MCF 10A (cell line): ENCODE measurements at regions not wholly inside any gene's neighbourhood (a gene's known extent, or its start where the extent isn't known, plus 50 kb on each side); places are given as distances from the start of the nearest gene placed in this dataset.

Source experiments
- BruUV-seq: library from RNA; stranded (reverse); fragments of 400-500 nt; replicated peaks from 2 replicates; lab custom pipeline; 2021; lab: Mats Ljungman, UMichigan
- CTCF ChIA-PET: fragments of 300-600 bp; sonication (Branson Sonifier 250); formaldehyde crosslinking; extraction: SDS; loops from one replicate; lab custom pipeline; 2021; ENCODE audit warnings: antibody characterized with exemption, inconsistent platforms; lab: Yijun Ruan, JAX
- POLR2A ChIA-PET: fragments of 300-600, 350-650 bp; sonication (Branson Sonifier 250); formaldehyde crosslinking; extraction: SDS; loops from one replicate; lab custom pipeline; 2020; ENCODE audit warnings: antibody characterized with exemption, inconsistent platforms; lab: Yijun Ruan, JAX
- DNase-seq: peaks from one replicate; pipeline ENCODE4 v3.0.0-alpha.2; 2018; ENCODE audit not compliant: unreplicated experiment
- H3K27ac Mint-ChIP-seq: one replicate; pipeline ENCODE4 v1.8.0; 2022; ENCODE audit warnings: mild to moderate bottlenecking, low read depth, mixed read lengths; ENCODE audit not compliant: unreplicated experiment
- H3K27me3 Mint-ChIP-seq: one replicate; pipeline ENCODE4 v1.8.0; 2022; ENCODE audit warnings: mixed read lengths; ENCODE audit not compliant: insufficient read depth, unreplicated experiment
- H3K36me3 Mint-ChIP-seq: one replicate; pipeline ENCODE4 v1.8.0; 2022; ENCODE audit warnings: mild to moderate bottlenecking, moderate library complexity, mixed read lengths; ENCODE audit not compliant: insufficient read depth, unreplicated experiment
- H3K4me1 Mint-ChIP-seq: one replicate; pipeline ENCODE4 v1.8.0; 2022; ENCODE audit warnings: mixed read lengths; ENCODE audit not compliant: insufficient read depth, unreplicated experiment
- H3K4me3 Mint-ChIP-seq: one replicate; pipeline ENCODE4 v1.8.0; 2022; ENCODE audit warnings: mild to moderate bottlenecking, moderate library complexity, mixed read lengths; ENCODE audit not compliant: unreplicated experiment
- H3K9me3 Mint-ChIP-seq: one replicate; pipeline ENCODE4 v1.8.0; 2022; ENCODE audit warnings: mixed read lengths; ENCODE audit not compliant: unreplicated experiment
- intact Hi-C: fragments of 100-400 bp; cut with micrococcal nuclease; formaldehyde crosslinking; loops from 2 replicates; pipeline ENCODE4 v1.14.1; 2022
- TF ChIP-seq, protein P1 (sequence below): fragments of 200-600 bp; IDR thresholded peaks from one replicate; pipeline ENCODE4 v1.8.0; 2022; ENCODE audit warnings: antibody characterized with exemption, mild to moderate bottlenecking; ENCODE audit not compliant: unreplicated experiment

DNA sequence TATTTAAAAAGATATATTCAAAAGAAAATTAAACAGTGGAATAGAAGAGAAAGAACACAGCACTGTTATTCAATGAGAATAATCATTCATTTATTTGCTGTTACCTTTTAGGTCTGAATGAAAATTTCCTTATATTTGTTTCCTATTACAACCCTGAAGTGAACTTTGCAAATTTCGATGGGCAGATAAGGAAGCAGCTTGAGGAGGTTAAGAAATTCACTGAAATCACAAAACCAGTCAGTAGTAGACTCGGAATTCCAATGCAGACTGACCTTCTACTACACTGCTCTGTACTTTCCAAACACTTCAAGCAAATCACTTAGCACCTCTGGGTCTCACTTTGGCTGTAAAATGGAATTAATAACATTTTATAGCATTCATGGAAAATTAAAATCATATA is 172.0 kb upstream of the TP63 start:
- Mint-ChIP-seq H3K36me3 (no peaks in the 10 kb centered on the region), H3K27ac (peak overlapping the region; percentile 70), H3K4me3 (no peak overlapping the region), H3K27me3 (no peaks in the 10 kb centered on the region), H3K9me3 (peaks cover 13% of the 10 kb centered on the region), H3K4me1 (peaks cover 25% of the 10 kb centered on the region)
- ChIA-PET POLR2A (interaction anchor here (0.9 to 4.1 kb wide), 9 partner anchors 24 to 191 kb away, joined by 3 to 18 read pairs (median 4); no protein-coding TSS in a partner anchor), CTCF (no interaction called here)
- intact Hi-C loops = no loop called here
- DNase-seq = no peak
- TF ChIP-seq, protein P1, sequence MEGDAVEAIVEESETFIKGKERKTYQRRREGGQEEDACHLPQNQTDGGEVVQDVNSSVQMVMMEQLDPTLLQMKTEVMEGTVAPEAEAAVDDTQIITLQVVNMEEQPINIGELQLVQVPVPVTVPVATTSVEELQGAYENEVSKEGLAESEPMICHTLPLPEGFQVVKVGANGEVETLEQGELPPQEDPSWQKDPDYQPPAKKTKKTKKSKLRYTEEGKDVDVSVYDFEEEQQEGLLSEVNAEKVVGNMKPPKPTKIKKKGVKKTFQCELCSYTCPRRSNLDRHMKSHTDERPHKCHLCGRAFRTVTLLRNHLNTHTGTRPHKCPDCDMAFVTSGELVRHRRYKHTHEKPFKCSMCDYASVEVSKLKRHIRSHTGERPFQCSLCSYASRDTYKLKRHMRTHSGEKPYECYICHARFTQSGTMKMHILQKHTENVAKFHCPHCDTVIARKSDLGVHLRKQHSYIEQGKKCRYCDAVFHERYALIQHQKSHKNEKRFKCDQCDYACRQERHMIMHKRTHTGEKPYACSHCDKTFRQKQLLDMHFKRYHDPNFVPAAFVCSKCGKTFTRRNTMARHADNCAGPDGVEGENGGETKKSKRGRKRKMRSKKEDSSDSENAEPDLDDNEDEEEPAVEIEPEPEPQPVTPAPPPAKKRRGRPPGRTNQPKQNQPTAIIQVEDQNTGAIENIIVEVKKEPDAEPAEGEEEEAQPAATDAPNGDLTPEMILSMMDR = no peak
- no TSS peak for BruUV-seq

DNA sequence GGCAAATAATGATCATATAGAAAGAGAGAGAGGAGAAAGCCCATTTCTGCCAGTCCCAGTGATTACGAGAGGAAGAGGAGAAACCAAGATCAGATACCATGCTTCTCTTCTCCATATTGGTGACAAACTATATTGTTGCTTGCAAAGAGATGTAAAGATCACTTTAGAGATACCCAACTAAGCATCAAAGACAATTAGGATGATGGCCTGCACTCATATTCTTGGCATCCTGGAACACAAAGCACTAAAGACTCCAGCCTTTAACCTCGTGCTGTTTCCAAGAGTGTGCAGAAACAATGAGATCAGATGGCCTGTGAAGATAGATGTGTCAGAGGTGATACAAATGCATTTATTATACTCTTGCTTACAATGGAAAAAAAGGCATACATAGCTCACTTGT is 170.7 kb upstream of the TP63 start:
- DNase-seq = no peak
- Mint-ChIP-seq H3K9me3 (peaks cover 13% of the 10 kb centered on the region), H3K27ac (no peak overlapping the region), H3K27me3 (no peaks in the 10 kb centered on the region), H3K4me1 (peaks cover 25% of the 10 kb centered on the region), H3K36me3 (no peaks in the 10 kb centered on the region), H3K4me3 (no peak overlapping the region)
- no TSS peak for BruUV-seq
- CTCF ChIA-PET = interaction anchor here (0.7 kb wide), 1 partner anchor 192 kb away, joined by 3 read pairs; no protein-coding TSS in a partner anchor
- POLR2A ChIA-PET = no interaction called here
- intact Hi-C loops = no loop called here
- TF ChIP-seq, protein P1 = no peak

DNA sequence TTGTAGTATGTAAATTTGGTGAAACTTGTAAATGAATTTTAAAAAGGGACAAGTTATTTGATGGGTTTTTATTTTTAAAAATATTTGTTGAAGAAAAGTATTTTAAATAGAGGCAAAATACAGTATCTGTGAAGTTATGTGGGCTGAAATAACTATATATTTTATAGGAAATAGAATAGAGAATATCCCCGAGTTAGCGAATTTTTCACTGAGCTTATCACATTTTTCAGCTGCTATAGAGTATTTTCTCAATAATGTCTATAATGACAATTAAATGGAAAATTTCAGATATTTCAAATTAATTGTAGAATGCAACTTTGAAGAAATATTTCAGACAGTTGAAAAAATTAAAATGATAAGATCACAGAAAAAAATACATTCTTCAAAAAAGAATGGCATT is 166.4 kb upstream of the TP63 start:
- no peaks in the 10 kb centered on the region for H3K36me3 Mint-ChIP-seq
- H3K27ac Mint-ChIP-seq = no peak overlapping the region
- DNase-seq = no peak
- no TSS peak for BruUV-seq
- CTCF ChIA-PET = interaction anchor here (0.5 kb wide), 1 partner anchor 15 kb away, joined by 3 read pairs; no protein-coding TSS in a partner anchor
- H3K4me3 Mint-ChIP-seq = no peak overlapping the region
- TF ChIP-seq, protein P1 = no peak
- H3K27me3 Mint-ChIP-seq = no peaks in the 10 kb centered on the region
- POLR2A ChIA-PET = no interaction called here
- H3K9me3 Mint-ChIP-seq = peaks cover 8% of the 10 kb centered on the region
- intact Hi-C loops = no loop called here
- H3K4me1 Mint-ChIP-seq = no peaks in the 10 kb centered on the region

DNA sequence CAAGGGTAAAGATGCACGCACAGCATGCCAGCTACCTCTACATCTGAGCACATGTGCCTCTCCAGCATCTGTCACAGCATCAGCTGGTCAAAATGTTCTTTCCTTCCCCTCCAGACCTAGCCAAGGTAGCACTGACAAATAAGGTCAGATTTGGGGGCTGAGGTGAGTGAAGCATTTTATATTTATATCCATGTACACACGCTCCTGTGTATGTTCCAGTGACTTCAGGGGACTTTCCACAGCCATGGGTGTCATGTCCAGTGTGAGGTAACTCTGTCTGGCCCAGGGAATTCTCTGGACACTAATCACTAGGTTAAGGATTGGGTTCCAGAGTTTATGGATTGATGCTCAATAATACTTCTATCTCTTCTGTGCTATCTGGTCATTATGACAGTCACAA is 165.2 kb upstream of the TP63 start:
- ChIA-PET POLR2A (no interaction called here), CTCF (interaction anchor here (1.0 kb wide), 1 partner anchor 33 kb away, joined by 3 read pairs; no protein-coding TSS in a partner anchor)
- H3K9me3 Mint-ChIP-seq = peaks cover 8% of the 10 kb centered on the region
- intact Hi-C loops = no loop called here
- no TSS peak for BruUV-seq
- no peak overlapping the region for H3K27ac Mint-ChIP-seq
- no peak for DNase-seq
- TF ChIP-seq, protein P1 = no peak
- H3K27me3 Mint-ChIP-seq = no peaks in the 10 kb centered on the region
- H3K4me3 Mint-ChIP-seq = no peak overlapping the region
- no peaks in the 10 kb centered on the region for H3K4me1 Mint-ChIP-seq
- no peaks in the 10 kb centered on the region for H3K36me3 Mint-ChIP-seq
